Glutamatergic neuron (in vitro differentiated cells): ENCODE measurements at regions not wholly inside any gene's neighbourhood (a gene's known extent, or its start where the extent isn't known, plus 50 kb on each side); places are given as distances from the start of the nearest gene placed in this dataset.

ENCODE experiments used
- DNase-seq: peaks from one replicate; pipeline ENCODE4 v3.0.0; 2022
- H3K27ac Mint-ChIP-seq: one replicate; pipeline ENCODE4 v1.8.0; 2020; ENCODE audit warnings: mild to moderate bottlenecking, mixed read lengths, inconsistent platforms; ENCODE audit not compliant: unreplicated experiment
- H3K27me3 Mint-ChIP-seq: one replicate; pipeline ENCODE4 v1.8.0; 2020; ENCODE audit warnings: mild to moderate bottlenecking, moderate library complexity, mixed read lengths, inconsistent platforms; ENCODE audit not compliant: unreplicated experiment
- H3K36me3 Mint-ChIP-seq: one replicate; pipeline ENCODE4 v1.8.0; 2020; ENCODE audit warnings: mild to moderate bottlenecking, mixed read lengths, inconsistent platforms; ENCODE audit not compliant: unreplicated experiment
- H3K4me1 Mint-ChIP-seq: one replicate; pipeline ENCODE4 v1.8.0; 2020; ENCODE audit warnings: mild to moderate bottlenecking, low read depth, mixed read lengths, inconsistent platforms; ENCODE audit not compliant: unreplicated experiment
- H3K4me3 Mint-ChIP-seq: one replicate; pipeline ENCODE4 v1.8.0; 2020; ENCODE audit warnings: mild to moderate bottlenecking, mixed read lengths, inconsistent platforms; ENCODE audit not compliant: unreplicated experiment
- H3K9me3 Mint-ChIP-seq: one replicate; pipeline ENCODE4 v1.8.0; 2020; ENCODE audit warnings: mild to moderate bottlenecking, moderate library complexity, mixed read lengths, inconsistent platforms; ENCODE audit not compliant: unreplicated experiment
- CTCF ChIP-seq: fragments of 200-600 bp; sonication (generic); IDR thresholded peaks from one replicate; pipeline ENCODE4 v1.5.0; 2021; ENCODE audit not compliant: partially characterized antibody, unreplicated experiment

GRCh38 chr7:22596763-22597400, 96.9 kb upstream of the STEAP1B start:
- H3K4me3 Mint-ChIP-seq = no peak overlapping the region
- no peaks in the 10 kb centered on the region for H3K4me1 Mint-ChIP-seq
- TF ChIP-seq CTCF = no peak
- no peak for DNase-seq
- no peak overlapping the region for H3K27ac Mint-ChIP-seq
- H3K27me3 Mint-ChIP-seq = no peaks in the 10 kb centered on the region
- H3K9me3 Mint-ChIP-seq = peaks cover 1% of the 10 kb centered on the region
- H3K36me3 Mint-ChIP-seq = no peaks in the 10 kb centered on the region

GRCh38 chr7:22594020-22594419, 94.0 kb upstream of the STEAP1B start:
- Mint-ChIP-seq H3K4me3 (no peak overlapping the region), H3K36me3 (no peaks in the 10 kb centered on the region)

GRCh38 chr7:22591271-22591670, 91.3 kb upstream of the STEAP1B start:
- Mint-ChIP-seq H3K9me3 (peaks cover 6% of the 10 kb centered on the region), H3K4me3 (no peak overlapping the region), H3K27me3 (no peaks in the 10 kb centered on the region), H3K4me1 (no peaks in the 10 kb centered on the region), H3K36me3 (no peaks in the 10 kb centered on the region), H3K27ac (no peak overlapping the region)
- TF ChIP-seq CTCF = no peak
- no peak for DNase-seq

More at GRCh38 chr7:22594020-22594419, 94.0 kb upstream of the STEAP1B start:
- H3K27ac Mint-ChIP-seq = no peak overlapping the region
- no peaks in the 10 kb centered on the region for H3K27me3 Mint-ChIP-seq
- no peak for TF ChIP-seq CTCF
- no peak for DNase-seq
- H3K4me1 Mint-ChIP-seq = no peaks in the 10 kb centered on the region
- peaks cover 4% of the 10 kb centered on the region for H3K9me3 Mint-ChIP-seq

- Mint-ChIP-seq H3K27ac (no peak overlapping the region), H3K4me3 (no peak overlapping the region), H3K27me3 (no peaks in the 10 kb centered on the region), H3K9me3 (peaks cover 6% of the 10 kb centered on the region), H3K36me3 (no peaks in the 10 kb centered on the region), H3K4me1 (no peaks in the 10 kb centered on the region)
- no peak for TF ChIP-seq CTCF
- no peak for DNase-seq
Measured at GRCh38 chr7:22589641-22590201, 89.7 kb upstream of the STEAP1B start.

- H3K27ac Mint-ChIP-seq = no peak overlapping the region
- H3K36me3 Mint-ChIP-seq = no peaks in the 10 kb centered on the region
- no peak for TF ChIP-seq CTCF
- no peak overlapping the region for H3K4me3 Mint-ChIP-seq
- no peak for DNase-seq
- peaks cover 5% of the 10 kb centered on the region for H3K9me3 Mint-ChIP-seq
- no peaks in the 10 kb centered on the region for H3K27me3 Mint-ChIP-seq
- no peaks in the 10 kb centered on the region for H3K4me1 Mint-ChIP-seq
Measured at GRCh38 chr7:22588351-22588750, 88.4 kb upstream of the STEAP1B start.
